SH-SY5Y (cell line): ENCODE measurements at regions not wholly inside any gene's neighbourhood (a gene's known extent, or its start where the extent isn't known, plus 50 kb on each side); places are given as distances from the start of the nearest gene placed in this dataset.

ENCODE experiments used
- GATA2 ChIP-seq: IDR thresholded peaks from 2 replicates; pipeline ENCODE4 v1.6.1; 2011; ENCODE audit warnings: mild to moderate bottlenecking, low read depth, low read length
- GATA3 ChIP-seq: IDR thresholded peaks from 2 replicates; pipeline ENCODE4 v1.6.1; 2011; ENCODE audit warnings: low read depth, mild to moderate bottlenecking, low read length, moderate library complexity

DNA sequence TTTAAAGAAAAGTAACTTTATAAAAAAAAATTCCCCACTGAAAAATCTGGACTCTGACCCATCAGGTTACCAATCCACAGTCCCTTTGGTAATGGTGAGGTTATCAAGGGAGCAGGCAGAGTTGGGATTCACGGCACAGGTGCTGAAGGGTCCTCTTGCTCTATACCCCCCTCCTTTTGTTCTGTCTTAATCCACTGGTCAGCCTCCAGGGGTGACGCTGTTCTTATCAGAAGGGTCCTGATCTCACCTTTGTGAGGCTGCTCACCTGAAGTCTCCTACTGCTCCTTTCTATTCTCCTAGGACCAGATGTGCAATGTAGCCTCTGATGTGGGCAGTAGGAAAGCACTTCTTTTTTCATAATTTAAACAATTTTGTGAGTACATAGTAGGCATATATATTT is 80.6 kb upstream of the E2F8 start:
- TF ChIP-seq GATA2 (no peak), GATA3 (no peak)
